Embryonic facial prominence (tissue), 1 donor: ENCODE measurements at regions not wholly inside any gene's neighbourhood (a gene's known extent, or its start where the extent isn't known, plus 50 kb on each side); places are given as distances from the start of the nearest gene placed in this dataset.
"Not testable (repeated sequence)": the region's sequence is repeated elsewhere in the genome, so short reads cannot be mapped to it uniquely, and the experiment has no call there.

ENCODE experiments used
- DNase-seq: peaks from one replicate; pipeline ENCODE4 v3.0.0-alpha.2; 2016; ENCODE audit errors: extremely low spot score

- not testable (repeated sequence) for DNase-seq
Measured at GRCh38 chr16:8068225-8068624, 522.1 kb downstream of the TMEM114 start.

GRCh38 chr16:8063159-8063558, 527.2 kb downstream of the TMEM114 start:
- no peak for DNase-seq

- DNase-seq = no peak
Measured at GRCh38 chr16:8062677-8063076, 527.6 kb downstream of the TMEM114 start.

GRCh38 chr16:8055761-8056160, 534.5 kb downstream of the TMEM114 start:
- DNase-seq = no peak

- no peak for DNase-seq
Measured at GRCh38 chr16:8053437-8053836, 536.9 kb downstream of the TMEM114 start.

GRCh38 chr16:8048433-8048832, 541.9 kb downstream of the TMEM114 start:
- no peak for DNase-seq

- DNase-seq = no peak
Measured at GRCh38 chr16:8047736-8048135, 542.6 kb downstream of the TMEM114 start.

- DNase-seq = no peak
Measured at GRCh38 chr16:8044796-8045195, 545.5 kb downstream of the TMEM114 start.

- DNase-seq = no peak
Measured at GRCh38 chr16:8032406-8032805, 557.9 kb downstream of the TMEM114 start.

- DNase-seq = not testable (repeated sequence)
Measured at GRCh38 chr16:8030004-8030403, 560.3 kb downstream of the TMEM114 start.

- DNase-seq = no peak
Measured at GRCh38 chr16:8026450-8026849, 563.9 kb downstream of the TMEM114 start.

- DNase-seq = no peak
Measured at GRCh38 chr16:8023326-8023725, 567.0 kb downstream of the TMEM114 start.

GRCh38 chr16:8005096-8005860, 585.0 kb downstream of the TMEM114 start:
- no peak for DNase-seq

- DNase-seq = no peak
Measured at GRCh38 chr16:7998789-7999453, 591.4 kb downstream of the TMEM114 start.

- no peak for DNase-seq
Measured at GRCh38 chr16:7997966-7998365, 592.3 kb downstream of the TMEM114 start.

- no peak for DNase-seq
Measured at GRCh38 chr16:7992616-7993015, 597.7 kb downstream of the TMEM114 start.

GRCh38 chr16:7990626-7991260, 599.6 kb downstream of the TMEM114 start:
- no peak for DNase-seq

- no peak for DNase-seq
Measured at GRCh38 chr16:7983676-7984075, 606.6 kb downstream of the TMEM114 start.

GRCh38 chr16:7980133-7980483, 610.2 kb downstream of the TMEM114 start:
- DNase-seq = no peak

GRCh38 chr16:7979448-7980132, 610.7 kb downstream of the TMEM114 start:
- DNase-seq = no peak

- DNase-seq = no peak
Measured at GRCh38 chr16:7976563-7976962, 613.7 kb downstream of the TMEM114 start.

- no peak for DNase-seq
Measured at GRCh38 chr16:7976125-7976524, 614.2 kb downstream of the TMEM114 start.
